HFFc6 (cell line): ENCODE measurements at regions not wholly inside any gene's neighbourhood (a gene's known extent, or its start where the extent isn't known, plus 50 kb on each side); places are given as distances from the start of the nearest gene placed in this dataset.

Source experiments
- DNase-seq: peaks from one replicate; pipeline ENCODE4 v3.0.0-alpha.2; 2018
- H3K27ac Mint-ChIP-seq: 2 replicates; pipeline ENCODE4 v1.8.0; 2020; ENCODE audit warnings: mild to moderate bottlenecking, mixed read lengths
- H3K27me3 Mint-ChIP-seq: 2 replicates; pipeline ENCODE4 v1.8.0; 2021; ENCODE audit warnings: mild to moderate bottlenecking, moderate library complexity, mixed read lengths; ENCODE audit not compliant: insufficient read depth
- H3K36me3 Mint-ChIP-seq: 2 replicates; pipeline ENCODE4 v1.8.0; 2021; ENCODE audit warnings: low read depth, mixed read lengths
- H3K4me1 Mint-ChIP-seq: 2 replicates; pipeline ENCODE4 v1.8.0; 2020; ENCODE audit warnings: low read depth, mixed read lengths
- H3K4me3 Mint-ChIP-seq: 2 replicates; pipeline ENCODE4 v1.8.0; 2020; ENCODE audit warnings: mild to moderate bottlenecking, moderate library complexity, mixed read lengths
- H3K9me3 Mint-ChIP-seq: 2 replicates; pipeline ENCODE4 v1.8.0; 2020; ENCODE audit warnings: mild to moderate bottlenecking, mixed read lengths
- TF ChIP-seq, protein P1 (sequence below): fragments of 200-600 bp; sonication (generic); IDR thresholded peaks from 2 replicates; pipeline ENCODE4 v1.5.0; 2021; ENCODE audit warnings: antibody characterized with exemption, mild to moderate bottlenecking

DNA sequence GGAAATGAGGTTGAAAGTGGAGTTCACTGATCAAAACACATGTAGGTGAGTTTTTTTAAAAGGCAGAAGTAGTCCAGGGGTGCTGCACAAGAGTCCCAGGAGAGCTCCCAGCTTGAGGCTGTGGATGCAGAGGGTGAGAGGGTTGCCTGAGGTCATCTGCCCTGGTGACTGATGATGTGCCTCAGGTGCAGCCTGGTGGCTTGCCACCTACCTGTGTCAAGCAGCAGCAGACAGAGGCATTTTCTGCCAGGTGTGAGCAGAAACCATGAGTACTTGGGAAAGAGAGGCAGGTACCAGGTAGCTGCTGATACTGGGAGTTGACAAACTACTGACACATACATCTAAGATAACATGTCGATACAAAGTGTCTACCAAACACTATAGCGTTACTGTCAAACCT lies 92.5 kb downstream of the SCP2D1 start:
- Mint-ChIP-seq H3K4me3 (no peak overlapping the region), H3K9me3 (peaks cover 31% of the 10 kb centered on the region), H3K36me3 (no peaks in the 10 kb centered on the region), H3K27me3 (peaks cover 4% of the 10 kb centered on the region; the same call in 1 of the 2 replicates), H3K4me1 (no peaks in the 10 kb centered on the region), H3K27ac (no peak overlapping the region)
- no peak for DNase-seq
- TF ChIP-seq, protein P1, sequence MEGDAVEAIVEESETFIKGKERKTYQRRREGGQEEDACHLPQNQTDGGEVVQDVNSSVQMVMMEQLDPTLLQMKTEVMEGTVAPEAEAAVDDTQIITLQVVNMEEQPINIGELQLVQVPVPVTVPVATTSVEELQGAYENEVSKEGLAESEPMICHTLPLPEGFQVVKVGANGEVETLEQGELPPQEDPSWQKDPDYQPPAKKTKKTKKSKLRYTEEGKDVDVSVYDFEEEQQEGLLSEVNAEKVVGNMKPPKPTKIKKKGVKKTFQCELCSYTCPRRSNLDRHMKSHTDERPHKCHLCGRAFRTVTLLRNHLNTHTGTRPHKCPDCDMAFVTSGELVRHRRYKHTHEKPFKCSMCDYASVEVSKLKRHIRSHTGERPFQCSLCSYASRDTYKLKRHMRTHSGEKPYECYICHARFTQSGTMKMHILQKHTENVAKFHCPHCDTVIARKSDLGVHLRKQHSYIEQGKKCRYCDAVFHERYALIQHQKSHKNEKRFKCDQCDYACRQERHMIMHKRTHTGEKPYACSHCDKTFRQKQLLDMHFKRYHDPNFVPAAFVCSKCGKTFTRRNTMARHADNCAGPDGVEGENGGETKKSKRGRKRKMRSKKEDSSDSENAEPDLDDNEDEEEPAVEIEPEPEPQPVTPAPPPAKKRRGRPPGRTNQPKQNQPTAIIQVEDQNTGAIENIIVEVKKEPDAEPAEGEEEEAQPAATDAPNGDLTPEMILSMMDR: no peak

DNA sequence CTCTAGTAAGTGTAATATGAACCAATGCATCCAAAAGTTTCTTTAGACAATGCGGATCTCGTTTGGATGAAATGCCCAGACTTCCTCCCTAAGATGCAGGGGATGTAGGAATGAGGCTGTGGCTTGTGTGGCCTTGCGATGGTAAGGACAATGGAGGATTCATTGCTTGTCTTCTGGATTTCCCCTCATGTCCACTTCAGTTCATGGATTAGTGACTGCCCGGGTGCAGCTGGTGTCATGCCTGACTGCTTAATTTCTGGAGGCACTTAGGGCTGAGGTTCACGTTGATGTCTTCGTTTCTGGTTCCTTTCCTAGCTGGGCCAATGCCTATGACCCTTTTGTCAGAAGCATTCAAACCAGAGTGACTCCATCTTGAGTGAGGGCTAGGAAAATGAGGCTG lies 93.8 kb downstream of the SCP2D1 start:
- peaks cover 24% of the 10 kb centered on the region for H3K9me3 Mint-ChIP-seq
- no peaks in the 10 kb centered on the region for H3K36me3 Mint-ChIP-seq
- DNase-seq: no peak
- no peaks in the 10 kb centered on the region for H3K4me1 Mint-ChIP-seq
- H3K27me3 Mint-ChIP-seq: peaks cover 4% of the 10 kb centered on the region; the same call in 1 of the 2 replicates
- TF ChIP-seq, protein P1: no peak
- no peak overlapping the region for H3K4me3 Mint-ChIP-seq
- H3K27ac Mint-ChIP-seq: no peak overlapping the region

DNA sequence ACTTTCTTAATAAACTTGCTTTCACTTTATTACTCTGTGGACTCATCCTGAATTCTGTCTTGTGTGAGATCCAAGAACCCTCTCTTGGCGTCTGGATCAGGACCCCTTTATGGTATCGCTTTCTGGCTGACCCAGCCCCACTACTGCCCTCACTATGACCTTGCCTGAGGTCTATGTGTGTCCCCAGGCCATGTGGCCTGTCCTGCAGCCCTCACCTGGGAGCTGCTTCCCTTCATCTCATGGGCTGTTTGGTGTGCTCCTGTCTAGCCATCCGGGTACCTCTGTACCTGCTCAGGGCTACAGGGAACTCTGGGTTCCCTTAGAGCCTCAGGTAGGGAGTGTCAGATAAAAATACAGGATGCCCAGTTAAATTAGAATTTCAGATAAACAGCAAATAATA lies 94.5 kb downstream of the SCP2D1 start:
- no peak overlapping the region for H3K27ac Mint-ChIP-seq
- DNase-seq: no peak
- peaks cover 26% of the 10 kb centered on the region for H3K9me3 Mint-ChIP-seq
- no peak overlapping the region for H3K4me3 Mint-ChIP-seq
- no peaks in the 10 kb centered on the region for H3K36me3 Mint-ChIP-seq
- no peaks in the 10 kb centered on the region for H3K4me1 Mint-ChIP-seq
- TF ChIP-seq, protein P1: no peak
- H3K27me3 Mint-ChIP-seq: peaks cover 4% of the 10 kb centered on the region; the same call in 1 of the 2 replicates

DNA sequence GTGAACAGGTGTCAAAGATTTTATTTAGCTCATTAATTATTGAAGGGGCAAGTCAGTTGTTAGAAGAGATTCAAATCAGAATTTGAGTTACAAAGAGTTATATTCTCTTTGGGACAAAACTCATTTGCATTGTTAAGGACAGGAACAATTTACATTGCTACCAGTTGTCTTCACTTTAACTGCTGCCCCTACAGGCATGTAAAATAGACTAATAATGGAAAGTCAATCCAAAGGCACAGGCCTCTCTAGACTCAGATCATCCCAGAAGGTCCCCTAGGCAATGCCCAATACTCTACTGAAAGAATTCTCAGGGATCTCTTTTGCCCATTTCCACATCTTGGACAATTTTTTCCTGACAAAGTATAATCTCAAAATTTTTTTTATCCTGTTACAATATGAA lies 95.7 kb downstream of the SCP2D1 start:
- peaks cover 4% of the 10 kb centered on the region; the same call in 1 of the 2 replicates for H3K27me3 Mint-ChIP-seq
- H3K4me1 Mint-ChIP-seq: no peaks in the 10 kb centered on the region
- peaks cover 27% of the 10 kb centered on the region for H3K9me3 Mint-ChIP-seq
- no peaks in the 10 kb centered on the region for H3K36me3 Mint-ChIP-seq
- H3K27ac Mint-ChIP-seq: no peak overlapping the region
- TF ChIP-seq, protein P1: no peak
- H3K4me3 Mint-ChIP-seq: no peak overlapping the region
- no peak for DNase-seq

- H3K36me3 Mint-ChIP-seq: peaks cover 4% of the 10 kb centered on the region; the same call in 1 of the 2 replicates
- no peak overlapping the region for H3K27ac Mint-ChIP-seq
- no peaks in the 10 kb centered on the region for H3K4me1 Mint-ChIP-seq
- peaks cover 47% of the 10 kb centered on the region for H3K9me3 Mint-ChIP-seq
- TF ChIP-seq, protein P1: no peak
- H3K27me3 Mint-ChIP-seq: no peaks in the 10 kb centered on the region
- DNase-seq: no peak
- no peak overlapping the region for H3K4me3 Mint-ChIP-seq
Observed at GRCh38 chr20:18913701-18914100, 100.1 kb downstream of the SCP2D1 start.

GRCh38 chr20:18914796-18915195 lies 101.2 kb downstream of the SCP2D1 start:
- no peak overlapping the region for H3K27ac Mint-ChIP-seq
- peaks cover 49% of the 10 kb centered on the region for H3K9me3 Mint-ChIP-seq
- TF ChIP-seq, protein P1: no peak
- H3K36me3 Mint-ChIP-seq: peaks cover 4% of the 10 kb centered on the region; the same call in 1 of the 2 replicates
- no peak for DNase-seq
- H3K4me3 Mint-ChIP-seq: no peak overlapping the region
- no peaks in the 10 kb centered on the region for H3K27me3 Mint-ChIP-seq
- H3K4me1 Mint-ChIP-seq: no peaks in the 10 kb centered on the region
